ENCODE measurements at regions not wholly inside any gene's neighbourhood (a gene's known extent, or its start where the extent isn't known, plus 50 kb on each side); places are given as distances from the start of the nearest gene placed in this dataset.
A peak's percentile ranks its signal among the peaks of the same experiment; 100 is the strongest.

GRCh38 chr1:234957330-234958065, 171.1 kb downstream of the TOMM20 start (continued):
- TF ChIP-seq ZNF639 (CRISPR knock-in tag; conservative IDR thresholded peaks at IDR 0.05 in 1 of 2, IDR thresholded peaks at IDR 0.05 in 1 of 2) (peak in 1 of 2 experiments; percentile 79; a peak in 2 of 4 replicates), CREB1 (IDR thresholded peaks at IDR 0.05) (peak; percentile 39), CREB1 (CRISPR knock-in tag; IDR thresholded peaks at IDR 0.05) (peak; percentile 43; the same call in 1 of the 2 replicates), CBFB (CRISPR knock-in tag; IDR thresholded peaks at IDR 0.05) (no peak), SPI1 (IDR thresholded peaks at IDR 0.05; ENCODE audit: borderline replicate concordance, low read depth, low read length) (peak; percentile 58; the same call in 1 of the 2 replicates), EP400 (IDR thresholded peaks at IDR 0.05) (peak; percentile 64; the same call in 1 of the 2 replicates), ZC3H11A (IDR thresholded peaks at IDR 0.05; ENCODE audit: low read depth, low read length) (no peak; the same call in 1 of the 2 replicates), ZNF239 (CRISPR knock-in tag; IDR thresholded peaks at IDR 0.05) (no peak), BRCA1 (IDR thresholded peaks at IDR 0.05) (no peak), BRCA1 (CRISPR knock-in tag; IDR thresholded peaks at IDR 0.05) (no peak), TAL1 (IDR thresholded peaks at IDR 0.05) (no peak; the same call in 1 of the 2 replicates), CBFA2T3 (IDR thresholded peaks at IDR 0.05) (peak; percentile 79)

Data from K562 (cell line).